Amygdala (tissue), 56 donors: ENCODE measurements at regions not wholly inside any gene's neighbourhood (a gene's known extent, or its start where the extent isn't known, plus 50 kb on each side); places are given as distances from the start of the nearest gene placed in this dataset.

ENCODE experiments used
- DNase-seq, 56 donors: peaks; one replicate each; lab custom pipeline; 2025; lab: John Stamatoyannopoulos, UW

GRCh38 chr20:60210779-60211617 is 252.8 kb downstream of the CDH26 start:
- peak in 46 of 56 donors; percentile 7 to 79 (median 36) for DNase-seq

GRCh38 chr20:60211618-60212463 is 253.6 kb downstream of the CDH26 start:
- DNase-seq = no peak

GRCh38 chr20:60212695-60213094 is 254.5 kb downstream of the CDH26 start:
- DNase-seq = no peak

- DNase-seq = no peak
These were observed 255.1 kb downstream of the CDH26 start for GRCh38 chr20:60213126-60213893.

GRCh38 chr20:60214901-60215815 is 256.9 kb downstream of the CDH26 start:
- DNase-seq = no peak

GRCh38 chr20:60215816-60216730 is 257.9 kb downstream of the CDH26 start:
- no peak for DNase-seq

GRCh38 chr20:60219231-60219630 is 261.0 kb downstream of the CDH26 start:
- DNase-seq = no peak

GRCh38 chr20:60219984-60220562 is 261.9 kb downstream of the CDH26 start:
- DNase-seq = no peak

- no peak for DNase-seq
These were observed 262.5 kb downstream of the CDH26 start for GRCh38 chr20:60220706-60221105.

- no peak for DNase-seq
These were observed 263.4 kb downstream of the CDH26 start for GRCh38 chr20:60221593-60221992.

- DNase-seq = no peak
These were observed 264.3 kb downstream of the CDH26 start for GRCh38 chr20:60222497-60222896.

- DNase-seq = no peak
These were observed 265.0 kb downstream of the CDH26 start for GRCh38 chr20:60223174-60223573.

- no peak for DNase-seq
These were observed 266.7 kb downstream of the CDH26 start for GRCh38 chr20:60224914-60225313.

GRCh38 chr20:60228255-60228654 is 270.0 kb downstream of the CDH26 start:
- peak in 1 of 56 donors; percentile 9 for DNase-seq

GRCh38 chr20:60232380-60232779 is 274.2 kb downstream of the CDH26 start:
- DNase-seq = no peak

GRCh38 chr20:60233018-60233630 is 274.9 kb downstream of the CDH26 start:
- DNase-seq = no peak

GRCh38 chr20:60236613-60237012 is 278.4 kb downstream of the CDH26 start:
- DNase-seq = no peak

- no peak for DNase-seq
These were observed 279.8 kb downstream of the CDH26 start for GRCh38 chr20:60237981-60238380.
